ENCODE measurements at regions not wholly inside any gene's neighbourhood (a gene's known extent, or its start where the extent isn't known, plus 50 kb on each side); places are given as distances from the start of the nearest gene placed in this dataset.

DNA sequence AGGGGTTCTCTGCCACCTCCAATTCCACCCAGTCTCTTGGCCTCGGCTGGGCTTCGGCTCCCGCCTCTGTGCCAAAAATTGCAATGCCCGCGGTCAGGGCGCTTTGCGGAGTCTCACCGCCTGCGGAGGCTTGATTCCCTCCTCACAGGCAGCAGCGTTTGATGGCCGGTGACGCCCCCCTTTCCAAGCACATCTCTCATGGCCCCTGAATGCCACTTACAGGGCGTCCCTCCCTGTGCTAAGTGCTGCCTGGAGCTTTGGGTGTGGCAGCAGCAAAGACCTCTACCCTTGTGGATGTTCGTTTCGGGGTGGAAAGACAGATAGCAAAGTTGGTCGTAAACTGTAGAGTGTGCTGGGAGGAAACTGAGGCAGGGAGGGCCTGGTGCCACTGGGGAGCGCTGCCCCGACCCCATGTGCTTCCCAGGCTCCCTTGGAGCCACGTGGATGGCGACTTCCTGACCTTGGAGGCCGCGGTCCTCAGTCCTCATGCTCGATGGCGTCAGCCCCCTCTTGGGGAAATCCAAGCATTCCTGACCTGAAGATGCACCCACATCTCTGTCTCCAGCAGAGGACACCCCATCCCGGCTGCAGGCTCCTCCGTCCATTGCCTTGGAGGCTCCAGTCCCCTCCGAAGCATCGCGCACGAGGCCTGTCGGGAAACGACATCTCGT lies 249.2 kb upstream of the IRX4 start:
- no peak for DNase-seq (ENCODE audit: low spot score)

DNA sequence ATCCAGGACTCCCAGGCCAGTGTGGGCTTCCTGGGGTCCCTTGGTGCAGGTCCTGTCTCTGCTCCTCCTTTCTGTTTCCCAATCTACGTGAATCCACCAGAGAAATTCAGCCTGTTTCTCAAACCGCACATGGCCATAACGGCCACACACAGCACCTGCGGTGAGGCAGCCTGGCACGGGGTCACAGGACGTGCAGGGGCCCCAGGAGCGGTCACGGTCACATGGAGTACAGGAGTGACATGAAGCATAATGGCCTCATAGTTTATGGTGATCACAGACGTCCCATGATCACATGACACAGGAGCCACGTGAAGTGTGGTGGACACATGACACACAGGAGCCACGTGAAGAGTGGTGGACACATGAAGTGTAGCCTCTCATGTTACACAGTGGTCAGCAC lies 248.5 kb upstream of the IRX4 start:
- no peak for DNase-seq (ENCODE audit: low spot score)

DNA sequence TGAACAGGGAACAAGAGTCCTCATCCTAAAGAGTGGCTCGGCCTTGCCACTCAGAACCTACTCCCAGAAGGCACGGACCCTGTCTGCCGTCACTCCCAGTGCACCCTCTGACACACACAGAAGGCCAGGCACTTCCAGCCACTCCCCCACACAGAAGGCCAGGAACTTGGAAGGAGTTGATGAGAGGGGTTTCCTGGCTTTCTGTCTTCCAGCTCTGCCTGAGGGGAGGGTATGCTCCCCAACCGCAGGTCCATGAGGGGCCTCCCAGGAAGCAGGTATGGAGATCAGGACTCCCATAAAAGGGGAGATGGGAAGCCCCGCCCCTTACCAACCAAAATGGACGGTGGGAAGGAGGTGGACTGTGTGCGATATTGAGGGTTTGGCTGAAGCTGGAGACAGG lies 247.6 kb upstream of the IRX4 start:
- DNase-seq (ENCODE audit: low spot score), result no peak

DNA sequence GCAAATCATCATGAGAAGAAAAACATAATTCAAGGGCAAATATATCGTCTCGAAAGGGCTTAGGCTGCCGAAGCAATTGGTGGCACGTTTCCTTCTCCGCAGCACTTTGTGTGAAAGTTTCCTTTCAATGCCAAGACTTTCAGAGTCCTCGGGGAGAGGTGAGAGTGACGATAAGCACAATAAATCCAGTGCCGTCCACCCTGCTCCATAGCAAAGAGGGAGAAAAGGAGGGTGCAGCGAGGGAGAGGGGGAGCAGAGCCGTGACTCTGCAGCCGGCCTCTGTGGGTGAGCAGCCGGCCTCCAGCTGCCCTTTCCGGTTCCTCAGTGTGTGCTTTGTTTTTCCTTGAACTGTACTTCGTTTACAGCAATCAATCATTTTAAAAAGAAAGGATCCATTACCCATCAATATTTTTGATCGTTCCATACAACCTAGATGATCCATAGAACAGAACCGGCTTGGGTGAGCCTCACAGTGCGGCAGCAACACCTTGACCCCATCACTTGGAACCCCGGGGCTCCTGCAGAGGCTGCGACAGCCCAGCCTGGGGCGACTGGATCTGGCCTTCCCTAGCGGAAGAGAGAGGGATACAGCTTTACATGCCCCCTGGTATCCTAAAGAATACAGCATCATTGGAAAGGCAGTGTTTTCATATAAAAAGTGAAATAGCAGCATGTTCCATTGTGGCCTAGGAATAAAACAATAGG lies 247.0 kb upstream of the IRX4 start:
- no peak for DNase-seq (ENCODE audit: low spot score)

DNA sequence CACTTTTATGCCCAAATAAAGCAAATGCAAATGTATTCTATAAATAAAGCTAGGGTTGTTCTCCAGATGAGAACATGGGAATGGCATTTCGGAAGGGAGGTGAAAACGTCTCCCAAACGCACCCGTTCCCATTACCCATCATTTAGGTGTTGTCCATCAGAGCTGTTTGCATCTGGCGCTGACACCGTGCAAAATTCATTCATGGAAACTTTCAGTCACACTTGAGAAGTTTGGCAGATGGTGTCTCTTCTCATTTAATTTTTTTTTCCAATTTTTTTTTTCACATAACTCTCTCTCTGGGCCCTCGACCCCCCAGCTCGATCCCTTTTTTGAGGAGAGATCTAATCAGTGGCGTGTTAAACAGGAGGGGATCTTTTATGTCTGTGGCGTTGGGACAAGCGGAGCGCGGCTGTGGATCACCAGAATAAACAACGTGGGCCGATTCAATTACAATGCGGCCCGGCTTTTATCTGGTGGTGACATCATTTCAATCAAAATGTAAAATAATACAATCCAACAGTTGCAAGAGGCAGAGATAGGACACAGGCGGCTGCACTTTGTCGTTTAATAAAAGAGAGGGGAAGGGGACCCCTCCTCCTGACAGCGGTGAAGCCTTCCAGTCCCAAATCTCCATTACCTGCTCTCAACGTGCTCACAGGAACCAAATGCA lies 246.1 kb upstream of the IRX4 start:
- no peak for DNase-seq (ENCODE audit: low spot score)

DNA sequence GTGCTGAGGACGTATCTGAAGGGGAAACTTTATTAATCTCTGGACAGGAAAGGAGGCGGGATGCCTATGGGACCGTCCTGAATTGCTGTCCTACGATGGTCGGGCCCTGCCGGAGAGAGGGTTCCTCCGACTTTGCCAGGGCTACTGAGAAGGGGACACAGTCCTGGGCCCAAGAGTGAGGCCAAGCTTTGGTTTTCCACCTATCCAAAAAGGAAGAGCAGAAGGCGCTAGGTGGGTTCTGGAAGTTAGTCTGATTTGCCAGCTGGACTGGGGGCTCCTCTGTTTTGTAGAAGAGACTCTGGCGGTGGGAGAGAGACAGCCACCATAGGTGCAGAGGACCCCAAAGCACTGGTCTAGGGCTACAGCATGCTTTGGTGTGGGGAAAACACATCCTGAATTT lies 243.8 kb upstream of the IRX4 start:
- DNase-seq (ENCODE audit: low spot score), result no peak

DNA sequence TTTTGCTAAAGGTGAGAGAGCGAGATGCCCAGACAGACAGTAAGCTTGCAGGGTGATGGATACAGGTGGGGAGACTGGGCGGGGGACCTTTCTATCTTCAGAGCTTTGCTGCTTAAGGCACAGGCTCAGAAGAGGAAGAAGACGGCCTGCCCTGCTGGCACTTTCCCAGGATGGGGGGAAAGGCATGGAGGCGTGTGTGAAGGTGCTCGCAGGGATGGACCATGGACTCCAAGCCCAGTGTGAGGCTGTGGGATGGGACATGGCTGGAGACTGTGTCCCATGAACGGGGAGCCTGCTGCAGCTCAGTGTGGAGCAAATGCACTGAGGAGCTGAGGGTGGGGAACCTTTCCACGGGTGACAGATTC lies 243.2 kb upstream of the IRX4 start:
- no peak for DNase-seq (ENCODE audit: low spot score)

DNA sequence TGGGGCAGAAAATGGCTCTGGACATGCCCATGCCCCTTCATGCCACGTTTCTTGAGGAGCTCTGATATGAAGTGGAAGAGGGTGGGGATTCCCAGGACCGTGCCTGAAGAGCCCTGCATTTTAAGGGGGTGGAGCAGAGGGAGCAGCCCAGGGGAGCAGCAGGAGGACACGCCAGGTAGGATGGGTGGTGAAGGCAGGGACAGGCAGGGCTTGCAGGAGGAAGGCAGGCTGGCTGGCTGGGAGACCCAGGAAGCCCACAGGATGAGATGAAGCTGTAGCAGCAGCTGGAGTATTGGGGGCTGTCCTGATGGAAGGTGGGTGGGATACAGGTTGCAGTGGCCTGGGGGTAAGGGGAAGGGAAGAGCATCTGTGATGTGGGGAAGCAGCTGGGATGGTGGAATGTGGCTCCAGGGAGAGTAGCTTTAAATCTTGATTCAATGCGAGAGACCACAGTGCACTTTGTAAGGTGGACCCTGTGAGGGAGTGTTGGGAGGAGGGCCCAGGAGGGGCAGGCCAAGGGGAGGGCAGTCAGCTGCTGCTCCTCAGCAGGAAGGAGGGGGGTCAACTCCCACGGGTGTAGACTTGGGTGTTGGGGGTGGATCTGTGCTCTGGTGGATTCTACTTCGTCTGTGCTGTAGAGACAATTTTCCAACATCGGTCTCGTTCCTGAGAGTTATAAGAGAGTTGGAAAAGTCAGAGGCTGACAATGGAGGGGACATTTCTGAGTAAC lies 242.6 kb upstream of the IRX4 start:
- DNase-seq (ENCODE audit: low spot score), result no peak

DNA sequence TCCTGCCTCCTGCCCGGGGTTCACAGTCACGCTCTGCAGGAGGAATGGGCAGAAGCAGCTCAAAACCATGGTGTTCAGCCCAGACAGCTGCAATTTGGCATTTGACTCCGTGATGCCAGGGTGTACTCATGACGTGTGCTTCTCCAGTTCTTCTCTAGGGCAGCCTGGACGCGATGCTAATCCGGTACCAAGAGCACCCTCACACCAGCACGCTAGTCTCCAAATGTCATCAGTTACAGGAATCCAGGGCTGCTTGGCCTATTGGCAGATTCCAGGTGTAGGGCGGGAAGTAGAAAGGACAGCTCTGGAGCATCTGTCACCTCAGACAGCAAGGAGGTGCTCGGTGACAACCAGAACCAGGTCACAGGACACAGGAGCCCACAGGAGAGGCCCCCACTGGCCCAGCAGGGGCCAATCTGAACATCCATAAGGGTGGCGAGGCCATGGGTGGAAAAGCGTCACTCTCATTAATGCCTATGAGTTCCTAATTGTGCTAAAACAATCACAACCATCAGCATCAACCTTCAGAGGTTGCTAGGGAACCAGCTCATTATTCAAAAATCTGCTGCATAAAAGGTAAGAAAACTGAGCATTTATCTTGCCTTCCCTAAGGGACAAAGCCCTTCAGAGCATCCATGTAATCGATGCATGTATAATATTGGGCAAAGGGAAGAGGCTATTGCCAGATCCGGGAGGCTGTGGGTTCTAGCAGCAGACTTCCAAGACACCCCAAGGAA lies 241.9 kb upstream of the IRX4 start:
- no peak for DNase-seq (ENCODE audit: low spot score)

DNA sequence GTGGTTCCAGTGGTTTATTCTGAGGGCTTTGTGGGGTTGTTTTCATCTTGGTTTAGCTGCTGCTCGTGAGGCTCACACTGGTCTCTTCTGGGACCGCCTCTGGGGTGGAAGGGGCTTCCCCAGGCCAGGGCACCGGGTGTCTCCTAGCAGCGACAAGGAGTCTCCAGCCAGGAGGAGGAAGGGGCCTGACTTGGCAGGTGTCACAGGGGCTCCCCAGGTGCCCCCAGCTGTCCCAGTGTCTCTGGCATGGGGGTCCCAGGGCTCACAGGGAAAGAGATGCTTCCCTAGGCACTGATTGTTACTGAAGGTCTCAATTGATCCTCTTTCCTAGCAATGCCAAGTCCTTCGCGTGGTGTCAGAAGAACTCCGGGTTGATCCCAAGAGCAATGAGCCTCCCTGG lies 241.1 kb upstream of the IRX4 start:
- DNase-seq (ENCODE audit: low spot score), result no peak

DNA sequence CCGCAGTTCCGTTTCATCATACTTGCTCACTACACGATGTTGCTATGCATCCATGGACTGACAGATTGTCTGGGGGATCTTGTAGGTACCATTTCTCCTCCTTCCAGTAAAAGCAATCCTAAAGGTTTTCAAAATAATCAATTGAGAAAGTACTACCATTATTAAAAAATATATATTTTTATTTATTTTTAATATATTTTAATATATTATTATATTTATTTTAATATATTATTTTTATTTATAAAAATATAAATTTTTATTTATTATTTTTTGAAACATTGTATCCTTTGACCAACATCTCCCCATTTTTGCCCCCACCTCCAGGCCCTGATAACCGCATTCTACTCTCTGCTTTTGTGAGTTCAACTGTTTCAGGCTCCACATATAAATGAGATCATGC lies 237.6 kb upstream of the IRX4 start:
- DNase-seq (ENCODE audit: low spot score), result no peak

DNA sequence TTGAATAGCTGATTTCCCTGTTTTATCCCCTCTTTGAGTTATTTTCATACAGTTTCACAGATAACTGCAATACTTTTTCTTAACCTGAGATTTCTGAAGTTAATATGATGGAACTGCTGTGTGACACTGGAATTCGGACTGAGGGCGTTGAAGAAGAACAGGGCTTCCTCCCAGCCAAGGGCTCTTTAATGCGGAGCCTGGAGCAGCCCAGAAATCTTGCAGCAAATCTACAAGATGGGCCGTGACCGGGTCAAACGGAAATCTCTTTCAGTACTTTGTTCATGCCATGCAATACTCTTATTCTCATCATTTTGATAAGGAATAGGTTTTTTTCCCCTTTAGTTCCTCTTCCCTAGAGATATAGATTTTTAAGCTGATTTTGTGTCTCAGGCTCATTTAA lies 236.8 kb upstream of the IRX4 start:
- DNase-seq (ENCODE audit: low spot score), result no peak

DNA sequence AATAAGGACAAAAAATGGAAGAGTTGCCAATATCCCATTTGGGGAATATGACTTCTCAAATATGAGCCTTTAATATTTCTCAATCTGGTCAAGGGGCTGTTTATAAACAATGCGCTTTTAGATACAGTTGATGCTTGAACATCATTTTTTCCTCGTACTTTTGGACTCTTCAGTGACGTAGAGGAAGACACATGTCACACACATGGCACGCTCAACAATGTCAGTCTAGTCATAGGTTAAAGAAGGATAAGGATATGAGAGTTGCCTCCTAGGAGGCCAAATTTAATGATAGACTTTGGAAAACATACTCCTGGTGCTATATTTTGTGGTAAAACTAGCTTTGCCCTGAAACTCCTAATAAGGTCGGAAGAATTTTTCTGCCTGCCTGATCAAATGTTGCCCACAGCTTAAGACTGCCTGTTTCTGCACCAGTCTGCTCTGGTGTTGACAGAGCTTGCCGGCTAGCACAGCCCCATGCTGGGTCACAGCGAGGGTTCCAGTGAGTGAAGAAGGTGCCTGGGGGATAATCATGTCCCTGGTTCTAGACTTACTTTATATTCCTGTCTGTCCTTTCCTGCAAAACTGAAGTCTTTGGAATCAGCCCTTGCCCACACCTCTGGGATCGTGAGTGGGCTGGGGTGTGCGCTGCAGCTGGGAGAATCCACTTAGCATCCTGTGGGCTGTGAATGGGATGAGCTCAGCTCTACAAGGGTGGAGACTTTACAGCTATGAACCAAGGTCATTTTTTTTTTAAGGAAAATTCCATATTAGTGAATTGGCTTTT lies 230.8 kb upstream of the IRX4 start:
- no peak for DNase-seq (ENCODE audit: low spot score)

DNA sequence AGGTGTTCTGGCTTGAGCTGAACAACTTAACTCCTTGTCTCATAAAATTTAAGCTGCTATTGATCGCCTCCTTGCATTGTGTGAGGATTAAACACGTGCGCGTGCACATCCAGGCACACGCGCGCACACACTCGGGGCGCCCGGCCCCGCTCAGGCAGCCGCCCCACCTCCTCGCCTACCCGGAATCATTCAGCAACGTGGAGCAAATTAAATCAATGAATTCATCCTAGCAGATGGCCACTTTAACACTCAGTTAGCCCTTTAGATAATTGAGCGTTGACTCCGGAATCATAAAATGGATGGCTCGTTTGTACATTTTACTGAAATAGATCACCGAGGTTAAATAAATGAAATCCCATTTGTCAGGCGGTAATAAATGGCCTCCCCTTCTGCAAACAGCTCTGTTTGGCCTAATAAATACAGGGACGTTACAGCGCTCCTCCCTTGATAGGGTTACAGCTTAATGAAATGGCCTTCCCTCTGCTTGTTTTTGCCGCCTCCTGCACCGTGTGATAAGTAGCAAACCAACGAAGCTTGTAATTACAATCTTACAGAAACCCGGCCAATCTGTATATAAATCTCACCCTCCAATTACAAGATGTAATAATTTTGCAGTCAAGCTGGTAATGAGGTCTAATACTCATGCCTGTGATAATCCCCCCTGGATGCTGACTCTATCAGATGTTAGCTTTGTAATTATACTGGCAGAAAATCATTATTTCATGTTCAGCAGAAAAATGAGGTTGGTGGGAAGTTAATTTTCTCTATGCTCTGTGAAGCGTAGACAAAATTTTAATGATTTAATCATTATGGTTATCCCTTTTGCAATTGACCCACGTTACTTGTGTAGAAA lies 229.7 kb upstream of the IRX4 start:
- DNase-seq (ENCODE audit: low spot score), result no peak

DNA sequence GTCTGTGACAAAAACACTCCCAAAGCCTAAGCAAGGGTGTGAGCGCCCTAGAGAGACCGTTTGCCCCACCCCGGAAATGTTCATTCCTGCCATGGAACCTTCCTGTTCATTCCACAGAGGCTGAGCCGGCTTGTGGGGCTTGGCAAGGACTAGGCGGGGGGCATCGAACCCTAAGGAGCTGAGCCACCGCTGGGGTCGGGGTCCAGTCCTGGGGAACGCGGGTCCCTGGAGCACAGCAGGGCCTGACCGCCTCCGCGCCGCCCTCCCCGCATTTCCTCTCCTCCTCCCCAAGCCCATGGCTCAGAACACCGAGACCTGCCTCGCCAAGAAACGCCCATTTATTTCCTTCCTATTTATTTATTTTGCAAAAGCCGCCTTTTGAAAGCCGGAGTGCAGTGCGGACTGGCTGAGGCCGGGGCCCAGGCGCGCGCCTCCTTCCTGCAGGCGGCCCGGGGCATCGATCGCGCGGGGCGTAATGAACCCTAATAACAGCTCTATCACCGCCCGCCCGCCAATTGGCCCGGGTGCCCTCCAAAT lies 228.9 kb upstream of the IRX4 start:
- DNase-seq (ENCODE audit: low spot score), result no peak

DNA sequence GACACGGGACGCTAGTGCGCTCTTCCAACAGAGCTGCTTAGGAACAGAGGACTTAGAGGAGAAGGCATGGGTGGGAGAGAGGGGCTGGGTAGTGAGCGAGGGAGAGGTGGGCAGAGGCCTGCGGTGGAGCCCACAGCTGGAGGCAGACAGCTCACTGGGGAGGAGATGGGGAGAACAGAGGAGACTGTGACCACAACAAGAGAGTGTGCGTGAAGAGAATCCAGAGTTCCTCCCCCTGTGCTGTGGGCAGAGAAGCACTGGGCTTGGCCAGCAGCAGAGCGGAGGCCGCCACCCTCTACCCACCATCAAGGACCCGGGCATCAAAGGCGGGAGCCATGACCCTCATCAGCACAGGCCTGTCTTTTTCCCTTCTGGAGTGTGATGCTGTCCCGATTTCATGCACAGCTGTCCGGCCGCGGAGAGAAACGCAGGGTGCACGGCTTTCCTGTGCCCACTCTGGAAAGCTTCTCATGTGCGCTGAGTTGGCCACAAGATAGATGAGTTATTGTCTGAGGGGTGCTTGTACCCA lies 228.3 kb upstream of the IRX4 start:
- DNase-seq (ENCODE audit: low spot score), result no peak

DNA sequence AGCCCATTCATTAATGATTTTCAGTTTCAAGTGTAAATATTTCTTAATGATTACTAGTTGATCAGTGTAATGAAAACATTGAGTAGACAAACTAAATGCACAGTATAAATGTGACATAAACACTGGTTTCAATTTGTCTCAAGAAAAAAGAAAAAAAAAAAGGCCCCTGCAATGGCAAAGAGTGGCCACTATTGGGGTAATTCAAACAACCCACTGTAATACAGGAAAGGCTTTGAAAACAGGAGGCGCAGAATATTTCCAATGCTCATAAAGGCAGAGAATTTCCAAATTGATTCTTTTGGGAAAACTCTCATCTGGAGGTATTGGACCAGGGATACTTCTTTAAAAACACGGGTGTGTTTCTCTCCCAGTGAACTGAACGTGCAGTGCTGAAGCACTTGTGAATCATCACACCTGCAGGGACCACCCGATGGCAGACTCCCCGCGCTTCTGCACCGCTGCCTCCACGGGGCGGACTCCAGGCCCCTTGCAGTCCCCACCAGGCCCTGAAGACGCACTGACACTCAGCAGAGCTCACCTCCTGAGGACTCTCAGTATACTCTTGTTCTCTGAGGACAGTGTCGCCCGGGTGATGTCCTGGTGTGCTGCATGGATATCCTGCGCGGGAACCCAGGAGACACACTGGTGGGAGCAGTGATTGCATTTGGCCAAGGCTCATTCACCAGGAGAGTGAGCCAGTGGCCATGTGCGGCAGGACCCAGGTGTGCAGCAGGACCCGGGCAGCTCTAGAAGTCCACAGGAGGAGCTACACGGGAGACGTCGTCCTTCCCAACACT lies 227.6 kb upstream of the IRX4 start:
- no peak for DNase-seq (ENCODE audit: low spot score)

DNA sequence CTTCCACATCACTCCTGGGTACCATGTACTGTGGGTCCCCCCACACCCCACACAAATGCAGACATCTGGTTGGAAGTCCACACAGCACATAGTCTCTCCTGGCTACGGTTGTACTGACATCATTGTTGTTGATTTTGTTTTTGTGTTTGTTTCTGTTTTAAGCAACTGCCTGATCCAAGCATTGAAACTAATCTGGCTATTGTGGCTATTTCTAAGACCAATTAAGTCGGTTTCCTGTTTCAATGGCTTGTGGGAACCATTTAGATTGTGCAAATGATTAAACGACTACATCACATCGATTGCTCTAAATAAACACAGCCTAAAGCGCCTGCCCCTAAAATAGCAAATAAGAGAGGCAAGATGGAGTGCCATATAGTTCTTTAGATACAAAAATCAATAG lies 226.8 kb upstream of the IRX4 start:
- no peak for DNase-seq (ENCODE audit: low spot score)

DNA sequence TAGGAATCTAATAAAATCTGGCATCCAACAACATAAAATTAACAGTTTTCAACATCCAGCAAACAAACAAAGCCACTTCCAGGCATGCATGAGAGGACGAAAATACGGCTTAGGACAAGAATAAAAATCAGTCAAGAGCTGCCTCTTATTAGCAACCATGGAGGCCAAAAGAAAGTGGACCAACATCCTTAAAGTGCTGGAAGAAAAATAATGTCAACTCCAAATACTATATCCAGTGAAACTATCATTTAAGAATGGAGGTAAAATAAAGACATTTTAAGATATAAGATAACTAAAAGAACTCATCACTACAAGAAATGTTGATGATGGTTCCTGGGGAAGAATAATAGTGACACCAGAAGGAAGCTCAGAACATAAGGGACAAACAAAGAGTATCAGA lies 224.0 kb upstream of the IRX4 start:
- DNase-seq (ENCODE audit: low spot score), result no peak

Measured in pons (tissue), 1 donor.